HEK293 (cell line): ENCODE measurements at regions not wholly inside any gene's neighbourhood (a gene's known extent, or its start where the extent isn't known, plus 50 kb on each side); places are given as distances from the start of the nearest gene placed in this dataset.

Experiments used
- CTCF ChIA-PET: fragments of 350-600 bp; formaldehyde crosslinking; extraction: SDS; loops from one replicate; lab custom pipeline; 2021; ENCODE audit warnings: antibody characterized with exemption; lab: Yijun Ruan, JAX
- POLR2A ChIA-PET: fragments of 300-600 bp; formaldehyde crosslinking; extraction: SDS; loops from one replicate; lab custom pipeline; 2020; ENCODE audit warnings: antibody characterized with exemption, inconsistent platforms; lab: Yijun Ruan, JAX
- H3K27ac ChIP-seq: fragments of 200-500 bp; sonication (Bioruptor generic); 2 replicates; pipeline ENCODE4 v1.5.1; 2014; ENCODE audit warnings: low read depth, low read length, control low read depth, inconsistent platforms; ENCODE audit errors: extremely low read depth
- H3K36me3 ChIP-seq, 2 experiments: fragments of 200-500 bp in 1 of 2; sonication (Bioruptor generic) in 1 of 2; 1 replicate in 1 of 2; 2 replicates in 1 of 2; pipeline ENCODE4 v1.5.1; 2014 to 2017; ENCODE audit warnings: inconsistent platforms in 2 of 2, low read length in 2 of 2; ENCODE audit not compliant: control insufficient read depth in 2 of 2, insufficient read depth in 1 of 2
- H3K4me1 ChIP-seq: fragments of 200-500 bp; sonication (Bioruptor generic); 2 replicates; pipeline ENCODE4 v1.5.1; 2014; ENCODE audit warnings: mild to moderate bottlenecking, low read length, inconsistent platforms; ENCODE audit not compliant: control insufficient read depth, insufficient read depth
- H3K4me3 ChIP-seq: 2 replicates; pipeline ENCODE4 v1.5.1; 2011; ENCODE audit warnings: low read depth, mild to moderate bottlenecking, control low read depth, low read length, moderate library complexity
- H3K9me3 ChIP-seq: fragments of 200-500 bp; sonication (Bioruptor generic); 2 replicates; pipeline ENCODE4 v1.5.1; 2014; ENCODE audit warnings: low read depth, low read length, inconsistent platforms; ENCODE audit not compliant: control insufficient read depth, insufficient read depth
- GLIS1 ChIP-seq: fragments of 450-650 bp; formaldehyde crosslinking; IDR thresholded peaks from 2 replicates; pipeline ENCODE4 v1.5.1; 2016; ENCODE audit warnings: missing biosample characterization, missing genetic modification characterization
- MYNN ChIP-seq: fragments of 450-650 bp; formaldehyde crosslinking; IDR thresholded peaks from 2 replicates; pipeline ENCODE4 v1.5.1; 2016; ENCODE audit warnings: missing biosample characterization, missing genetic modification characterization, borderline replicate concordance
- SP7 ChIP-seq: fragments of 450-650 bp; formaldehyde crosslinking; IDR thresholded peaks from 2 replicates; pipeline ENCODE4 v1.5.1; 2016; ENCODE audit warnings: missing biosample characterization, missing genetic modification characterization
- ZIC2 ChIP-seq: fragments of 450-650 bp; formaldehyde crosslinking; IDR thresholded peaks from 2 replicates; pipeline ENCODE4 v1.5.1; 2016; ENCODE audit warnings: missing biosample characterization, missing genetic modification characterization
- ZNF112 ChIP-seq: fragments of 450-650 bp; formaldehyde crosslinking; IDR thresholded peaks from 2 replicates; pipeline ENCODE4 v1.5.0; 2017; ENCODE audit warnings: missing biosample characterization, missing genetic modification characterization
- ZNF140 ChIP-seq: fragments of 450-650 bp; formaldehyde crosslinking; IDR thresholded peaks from 2 replicates; pipeline ENCODE4 v1.5.1; 2016; ENCODE audit warnings: missing biosample characterization, missing genetic modification characterization
- ZNF354C ChIP-seq: fragments of 450-650 bp; formaldehyde crosslinking; IDR thresholded peaks from 2 replicates; pipeline ENCODE4 v1.5.1; 2016; ENCODE audit warnings: missing biosample characterization, missing genetic modification characterization, low read depth, borderline replicate concordance
- ZNF571 ChIP-seq: fragments of 450-650 bp; formaldehyde crosslinking; IDR thresholded peaks from 2 replicates; pipeline ENCODE4 v1.5.0; 2017; ENCODE audit warnings: missing biosample characterization, missing genetic modification characterization
- ZNF596 ChIP-seq: fragments of 450-650 bp; IDR thresholded peaks from 2 replicates; pipeline ENCODE4 v1.5.0; 2018; ENCODE audit warnings: missing biosample characterization, mild to moderate bottlenecking, missing genetic modification characterization, moderate library complexity
- ZNF654 ChIP-seq: fragments of 450-650 bp; formaldehyde crosslinking; IDR thresholded peaks from 2 replicates; pipeline ENCODE4 v1.5.1; 2016; ENCODE audit warnings: low read depth, missing biosample characterization, missing genetic modification characterization
- ZNF701 ChIP-seq: fragments of 450-650 bp; formaldehyde crosslinking; IDR thresholded peaks from 2 replicates; pipeline ENCODE4 v1.5.1; 2016; ENCODE audit warnings: missing biosample characterization, missing genetic modification characterization
- ZNF707 ChIP-seq: fragments of 450-650 bp; formaldehyde crosslinking; IDR thresholded peaks from 2 replicates; pipeline ENCODE4 v1.5.1; 2016; ENCODE audit warnings: missing biosample characterization, missing genetic modification characterization
- TF ChIP-seq, protein P1 (sequence below): sonication (generic); formaldehyde crosslinking; IDR thresholded peaks from 2 replicates; pipeline ENCODE4 v1.8.1; 2022; ENCODE audit warnings: mild to moderate bottlenecking, moderate library complexity, missing genetic modification reagents
- TF ChIP-seq, protein P2 (sequence below): fragments of 450-650 bp; formaldehyde crosslinking; IDR thresholded peaks from 2 replicates; pipeline ENCODE4 v1.5.1; 2016; ENCODE audit warnings: missing biosample characterization, missing genetic modification characterization
- TF ChIP-seq, protein P3 (sequence below): fragments of 450-650 bp; formaldehyde crosslinking; IDR thresholded peaks from 2 replicates; pipeline ENCODE4 v1.5.1; 2016; ENCODE audit warnings: missing biosample characterization, missing genetic modification characterization
- TF ChIP-seq, protein P4 (sequence below): fragments of 450-650 bp; formaldehyde crosslinking; IDR thresholded peaks from 2 replicates; pipeline ENCODE4 v1.5.1; 2016; ENCODE audit warnings: missing biosample characterization, missing genetic modification characterization
- TF ChIP-seq, protein P5 (sequence below): fragments of 450-650 bp; formaldehyde crosslinking; IDR thresholded peaks from 2 replicates; pipeline ENCODE4 v1.5.1; 2016; ENCODE audit warnings: missing biosample characterization, missing genetic modification characterization

DNA sequence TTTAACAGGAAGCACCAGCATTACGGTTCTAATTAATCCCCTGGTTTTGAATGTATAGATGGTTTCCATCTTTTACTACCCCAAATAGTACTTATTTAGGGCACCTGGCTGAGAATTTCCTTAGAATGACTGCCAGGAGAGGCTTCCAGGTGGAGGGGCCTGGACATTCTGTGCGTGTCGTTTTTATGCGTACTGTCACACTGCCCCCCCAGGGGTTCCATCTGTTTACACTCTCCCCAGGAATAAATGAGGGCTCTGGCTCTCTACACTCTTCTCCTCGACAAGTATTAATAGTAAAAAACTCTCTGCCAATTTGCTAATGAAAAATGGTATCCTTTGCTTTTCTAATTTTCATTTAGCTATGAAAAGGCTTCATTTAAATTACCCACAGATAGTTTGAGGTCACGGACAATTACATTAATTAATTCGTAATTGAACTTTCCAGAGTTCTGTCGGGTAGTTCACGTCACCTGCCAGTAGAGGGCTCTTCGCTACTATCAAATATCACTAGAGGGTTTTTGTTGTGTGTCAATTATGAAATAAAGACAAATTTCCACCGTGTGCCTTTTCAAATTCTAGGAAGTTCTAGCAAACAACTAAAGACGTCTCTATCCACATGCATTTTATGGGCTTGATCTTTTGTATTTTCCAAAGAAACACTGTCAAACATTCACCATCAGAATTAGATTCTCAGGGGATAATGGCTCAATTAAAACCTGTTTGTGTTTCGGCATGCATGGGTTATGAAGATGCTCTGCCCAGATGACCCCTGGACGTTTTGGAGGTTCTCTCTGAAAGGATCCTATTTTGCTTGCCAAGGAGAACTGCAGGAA is 88.8 kb upstream of the ASB18 start:
- ChIA-PET POLR2A (no interaction called here), CTCF (interaction anchor here (0.6 to 3.6 kb wide), 35 partner anchors 9 to 909 kb away, joined by 3 to 37 read pairs (median 4); partner anchors contain the start of gene COPS8)
- no peak overlapping the region for H3K4me3 ChIP-seq
- no peaks in the 10 kb centered on the region for H3K36me3 ChIP-seq
- no peak overlapping the region for H3K27ac ChIP-seq
- no peaks in the 10 kb centered on the region for H3K4me1 ChIP-seq
- TF ChIP-seq, protein P1, sequence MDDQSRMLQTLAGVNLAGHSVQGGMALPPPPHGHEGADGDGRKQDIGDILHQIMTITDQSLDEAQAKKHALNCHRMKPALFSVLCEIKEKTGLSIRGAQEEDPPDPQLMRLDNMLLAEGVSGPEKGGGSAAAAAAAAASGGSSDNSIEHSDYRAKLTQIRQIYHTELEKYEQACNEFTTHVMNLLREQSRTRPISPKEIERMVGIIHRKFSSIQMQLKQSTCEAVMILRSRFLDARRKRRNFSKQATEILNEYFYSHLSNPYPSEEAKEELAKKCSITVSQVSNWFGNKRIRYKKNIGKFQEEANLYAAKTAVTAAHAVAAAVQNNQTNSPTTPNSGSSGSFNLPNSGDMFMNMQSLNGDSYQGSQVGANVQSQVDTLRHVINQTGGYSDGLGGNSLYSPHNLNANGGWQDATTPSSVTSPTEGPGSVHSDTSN: no peak
- TF ChIP-seq ZIC2 (tag by site-specific recombination) (peak; percentile 15; the same call in 1 of the 2 replicates), ZNF701 (no peak), ZNF654 (tag by site-specific recombination) (peak; percentile 73), GLIS1 (tag by site-specific recombination) (no peak)
- TF ChIP-seq, protein P2, sequence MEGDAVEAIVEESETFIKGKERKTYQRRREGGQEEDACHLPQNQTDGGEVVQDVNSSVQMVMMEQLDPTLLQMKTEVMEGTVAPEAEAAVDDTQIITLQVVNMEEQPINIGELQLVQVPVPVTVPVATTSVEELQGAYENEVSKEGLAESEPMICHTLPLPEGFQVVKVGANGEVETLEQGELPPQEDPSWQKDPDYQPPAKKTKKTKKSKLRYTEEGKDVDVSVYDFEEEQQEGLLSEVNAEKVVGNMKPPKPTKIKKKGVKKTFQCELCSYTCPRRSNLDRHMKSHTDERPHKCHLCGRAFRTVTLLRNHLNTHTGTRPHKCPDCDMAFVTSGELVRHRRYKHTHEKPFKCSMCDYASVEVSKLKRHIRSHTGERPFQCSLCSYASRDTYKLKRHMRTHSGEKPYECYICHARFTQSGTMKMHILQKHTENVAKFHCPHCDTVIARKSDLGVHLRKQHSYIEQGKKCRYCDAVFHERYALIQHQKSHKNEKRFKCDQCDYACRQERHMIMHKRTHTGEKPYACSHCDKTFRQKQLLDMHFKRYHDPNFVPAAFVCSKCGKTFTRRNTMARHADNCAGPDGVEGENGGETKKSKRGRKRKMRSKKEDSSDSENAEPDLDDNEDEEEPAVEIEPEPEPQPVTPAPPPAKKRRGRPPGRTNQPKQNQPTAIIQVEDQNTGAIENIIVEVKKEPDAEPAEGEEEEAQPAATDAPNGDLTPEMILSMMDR (tag by site-specific recombination): peak; percentile 37; the same call in 1 of the 2 replicates
- TF ChIP-seq, protein P3, sequence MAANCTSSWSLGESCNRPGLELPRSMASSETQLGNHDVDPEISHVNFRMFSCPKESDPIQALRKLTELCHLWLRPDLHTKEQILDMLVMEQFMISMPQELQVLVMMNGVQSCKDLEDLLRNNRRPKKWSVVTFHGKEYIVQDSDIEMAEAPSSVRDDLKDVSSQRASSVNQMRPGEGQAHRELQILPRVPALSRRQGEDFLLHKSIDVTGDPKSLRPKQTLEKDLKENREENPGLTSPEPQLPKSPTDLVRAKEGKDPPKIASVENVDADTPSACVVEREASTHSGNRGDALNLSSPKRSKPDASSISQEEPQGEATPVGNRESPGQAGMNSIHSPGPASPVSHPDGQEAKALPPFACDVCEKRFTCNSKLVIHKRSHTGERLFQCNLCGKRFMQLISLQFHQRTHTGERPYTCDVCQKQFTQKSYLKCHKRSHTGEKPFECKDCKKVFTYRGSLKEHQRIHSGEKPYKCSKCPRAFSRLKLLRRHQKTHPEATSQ (tag by site-specific recombination): no peak
- no peaks in the 10 kb centered on the region for H3K9me3 ChIP-seq

DNA sequence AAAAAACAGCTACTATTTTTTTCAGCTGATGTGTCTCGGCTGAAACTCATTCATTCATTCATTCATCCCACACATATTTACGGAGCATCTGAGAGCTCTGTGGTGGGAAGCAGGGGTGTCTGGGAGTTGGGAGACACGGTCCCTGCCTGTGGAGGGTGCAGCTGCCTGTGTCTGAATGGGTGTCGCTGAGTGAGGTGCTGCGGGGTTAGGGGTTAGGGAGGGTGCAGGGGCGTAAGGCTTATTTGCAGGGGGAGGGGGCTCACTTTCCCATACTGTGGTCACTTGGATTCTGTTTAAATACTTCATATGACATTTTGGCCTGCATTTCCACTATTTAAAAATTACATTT is 89.4 kb upstream of the ASB18 start:
- POLR2A ChIA-PET: no interaction called here
- TF ChIP-seq ZNF596 (tag by site-specific recombination) (no peak), SP7 (tag by site-specific recombination) (no peak), ZNF112 (no peak), ZNF707 (tag by site-specific recombination) (no peak)
- TF ChIP-seq, protein P4, sequence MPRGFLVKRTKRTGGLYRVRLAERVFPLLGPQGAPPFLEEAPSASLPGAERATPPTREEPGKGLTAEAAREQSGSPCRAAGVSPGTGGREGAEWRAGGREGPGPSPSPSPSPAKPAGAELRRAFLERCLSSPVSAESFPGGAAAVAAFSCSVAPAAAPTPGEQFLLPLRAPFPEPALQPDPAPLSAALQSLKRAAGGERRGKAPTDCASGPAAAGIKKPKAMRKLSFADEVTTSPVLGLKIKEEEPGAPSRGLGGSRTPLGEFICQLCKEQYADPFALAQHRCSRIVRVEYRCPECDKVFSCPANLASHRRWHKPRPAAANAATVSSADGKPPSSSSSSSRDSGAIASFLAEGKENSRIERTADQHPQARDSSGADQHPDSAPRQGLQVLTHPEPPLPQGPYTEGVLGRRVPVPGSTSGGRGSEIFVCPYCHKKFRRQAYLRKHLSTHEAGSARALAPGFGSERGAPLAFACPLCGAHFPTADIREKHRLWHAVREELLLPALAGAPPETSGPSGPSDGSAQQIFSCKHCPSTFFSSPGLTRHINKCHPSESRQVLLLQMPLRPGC (tag by site-specific recombination): no peak
- no peaks in the 10 kb centered on the region for H3K4me1 ChIP-seq
- CTCF ChIA-PET: interaction anchor here (0.7 to 3.6 kb wide), 24 partner anchors 9 to 908 kb away, joined by 3 to 37 read pairs (median 4); partner anchors contain the start of gene COPS8
- H3K36me3 ChIP-seq: no peaks in the 10 kb centered on the region
- no peak overlapping the region for H3K4me3 ChIP-seq
- H3K27ac ChIP-seq: no peak overlapping the region
- H3K9me3 ChIP-seq: no peaks in the 10 kb centered on the region

DNA sequence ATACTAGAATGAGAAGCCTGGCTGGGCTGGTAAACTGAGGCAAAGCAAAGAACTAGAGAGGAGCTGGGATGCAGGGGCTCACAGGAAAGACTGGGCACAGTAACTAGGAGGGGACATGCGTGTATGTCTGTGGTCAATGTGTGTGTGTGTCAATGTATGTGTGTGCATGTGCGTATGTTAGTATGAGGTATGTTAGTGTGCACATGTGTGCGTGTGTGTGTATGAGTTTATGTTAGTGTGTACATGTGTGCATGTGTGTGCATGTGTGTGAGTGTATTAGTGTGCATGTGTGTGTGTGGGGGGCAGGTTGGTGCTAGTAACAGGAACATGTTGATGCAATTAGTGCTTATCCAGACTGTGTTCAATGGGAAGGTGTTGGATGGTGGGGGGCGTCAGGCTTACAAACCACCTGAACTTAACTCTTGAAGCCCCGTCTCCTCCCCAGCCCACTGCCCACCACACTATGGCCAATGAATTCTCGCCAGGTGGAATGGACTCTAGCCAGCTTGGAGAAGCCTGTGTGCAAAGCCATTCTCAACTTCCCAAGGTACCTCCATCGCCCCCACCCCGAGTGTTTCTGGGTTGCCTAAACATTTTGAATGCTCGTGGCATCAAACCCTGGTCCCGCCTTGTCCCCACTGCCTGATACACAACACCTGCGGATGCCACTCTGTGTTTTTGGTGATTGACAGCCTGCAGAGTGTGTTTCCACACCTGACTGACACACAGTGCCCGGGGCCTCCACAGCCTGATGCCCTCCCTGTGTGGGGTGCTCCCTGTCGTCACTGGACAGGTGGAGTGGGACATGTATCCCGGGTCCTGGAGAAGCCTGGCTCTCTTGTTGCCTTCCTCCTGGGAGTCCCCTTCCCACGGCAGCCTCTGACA is 90.1 kb upstream of the ASB18 start:
- Histone ChIP-seq H3K4me3 (no peak overlapping the region), H3K4me1 (no peaks in the 10 kb centered on the region), H3K36me3 (no peaks in the 10 kb centered on the region), H3K27ac (no peak overlapping the region), H3K9me3 (no peaks in the 10 kb centered on the region)
- ChIA-PET CTCF (interaction anchor here (0.7 to 3.6 kb wide), 15 partner anchors 8 to 908 kb away, joined by 3 to 37 read pairs (median 5); no protein-coding TSS in a partner anchor), POLR2A (no interaction called here)
- TF ChIP-seq ZNF354C (tag by site-specific recombination) (no peak), ZNF140 (tag by site-specific recombination) (no peak), ZNF571 (tag by site-specific recombination) (no peak), MYNN (tag by site-specific recombination) (no peak)
- TF ChIP-seq, protein P5, sequence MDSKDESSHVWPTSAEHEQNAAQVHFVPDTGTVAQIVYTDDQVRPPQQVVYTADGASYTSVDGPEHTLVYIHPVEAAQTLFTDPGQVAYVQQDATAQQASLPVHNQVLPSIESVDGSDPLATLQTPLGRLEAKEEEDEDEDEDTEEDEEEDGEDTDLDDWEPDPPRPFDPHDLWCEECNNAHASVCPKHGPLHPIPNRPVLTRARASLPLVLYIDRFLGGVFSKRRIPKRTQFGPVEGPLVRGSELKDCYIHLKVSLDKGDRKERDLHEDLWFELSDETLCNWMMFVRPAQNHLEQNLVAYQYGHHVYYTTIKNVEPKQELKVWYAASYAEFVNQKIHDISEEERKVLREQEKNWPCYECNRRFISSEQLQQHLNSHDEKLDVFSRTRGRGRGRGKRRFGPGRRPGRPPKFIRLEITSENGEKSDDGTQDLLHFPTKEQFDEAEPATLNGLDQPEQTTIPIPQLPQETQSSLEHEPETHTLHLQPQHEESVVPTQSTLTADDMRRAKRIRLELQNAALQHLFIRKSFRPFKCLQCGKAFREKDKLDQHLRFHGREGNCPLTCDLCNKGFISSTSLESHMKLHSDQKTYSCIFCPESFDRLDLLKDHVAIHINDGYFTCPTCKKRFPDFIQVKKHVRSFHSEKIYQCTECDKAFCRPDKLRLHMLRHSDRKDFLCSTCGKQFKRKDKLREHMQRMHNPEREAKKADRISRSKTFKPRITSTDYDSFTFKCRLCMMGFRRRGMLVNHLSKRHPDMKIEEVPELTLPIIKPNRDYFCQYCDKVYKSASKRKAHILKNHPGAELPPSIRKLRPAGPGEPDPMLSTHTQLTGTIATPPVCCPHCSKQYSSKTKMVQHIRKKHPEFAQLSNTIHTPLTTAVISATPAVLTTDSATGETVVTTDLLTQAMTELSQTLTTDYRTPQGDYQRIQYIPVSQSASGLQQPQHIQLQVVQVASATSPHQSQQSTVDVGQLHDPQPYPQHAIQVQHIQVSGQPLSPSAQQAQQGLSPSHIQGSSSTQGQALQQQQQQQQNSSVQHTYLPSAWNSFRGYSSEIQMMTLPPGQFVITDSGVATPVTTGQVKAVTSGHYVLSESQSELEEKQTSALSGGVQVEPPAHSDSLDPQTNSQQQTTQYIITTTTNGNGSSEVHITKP (tag by site-specific recombination): no peak
